ENCODE measurements at regions not wholly inside any gene's neighbourhood (a gene's known extent, or its start where the extent isn't known, plus 50 kb on each side); places are given as distances from the start of the nearest gene placed in this dataset.

DNA sequence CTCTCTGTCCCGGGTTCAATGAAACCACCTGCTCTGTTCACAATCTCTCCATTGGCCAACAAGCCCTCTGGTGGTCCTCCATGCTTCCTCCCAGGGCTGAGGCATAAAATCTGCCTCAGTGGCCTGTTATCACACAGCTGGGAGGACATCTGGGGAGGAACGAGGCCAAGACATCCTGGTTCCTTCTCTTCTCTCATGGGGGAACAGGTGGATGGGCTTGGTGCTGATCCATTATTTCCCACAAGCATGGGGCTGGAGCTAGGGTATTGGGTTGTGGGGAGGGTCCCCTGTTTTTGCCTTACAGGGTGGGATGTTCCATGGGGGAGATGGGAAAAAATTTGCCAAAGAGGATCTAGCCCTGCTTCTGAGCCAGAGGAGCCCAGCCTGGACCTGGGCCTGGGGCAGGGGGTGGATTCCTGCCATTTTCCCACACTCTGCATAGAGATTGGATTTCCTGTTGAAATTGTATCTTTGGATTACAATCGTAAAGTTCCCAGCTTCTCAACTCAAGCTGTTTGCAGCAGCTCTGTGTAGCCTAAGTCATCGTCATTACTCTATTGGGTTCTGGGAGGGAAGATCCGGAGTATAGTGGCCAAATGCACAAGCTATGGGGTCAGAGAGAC is 124.7 kb downstream of the NAV1 start:
- TF ChIP-seq, protein P1, sequence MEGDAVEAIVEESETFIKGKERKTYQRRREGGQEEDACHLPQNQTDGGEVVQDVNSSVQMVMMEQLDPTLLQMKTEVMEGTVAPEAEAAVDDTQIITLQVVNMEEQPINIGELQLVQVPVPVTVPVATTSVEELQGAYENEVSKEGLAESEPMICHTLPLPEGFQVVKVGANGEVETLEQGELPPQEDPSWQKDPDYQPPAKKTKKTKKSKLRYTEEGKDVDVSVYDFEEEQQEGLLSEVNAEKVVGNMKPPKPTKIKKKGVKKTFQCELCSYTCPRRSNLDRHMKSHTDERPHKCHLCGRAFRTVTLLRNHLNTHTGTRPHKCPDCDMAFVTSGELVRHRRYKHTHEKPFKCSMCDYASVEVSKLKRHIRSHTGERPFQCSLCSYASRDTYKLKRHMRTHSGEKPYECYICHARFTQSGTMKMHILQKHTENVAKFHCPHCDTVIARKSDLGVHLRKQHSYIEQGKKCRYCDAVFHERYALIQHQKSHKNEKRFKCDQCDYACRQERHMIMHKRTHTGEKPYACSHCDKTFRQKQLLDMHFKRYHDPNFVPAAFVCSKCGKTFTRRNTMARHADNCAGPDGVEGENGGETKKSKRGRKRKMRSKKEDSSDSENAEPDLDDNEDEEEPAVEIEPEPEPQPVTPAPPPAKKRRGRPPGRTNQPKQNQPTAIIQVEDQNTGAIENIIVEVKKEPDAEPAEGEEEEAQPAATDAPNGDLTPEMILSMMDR (IDR thresholded peaks at IDR 0.05): no peak
- TF ChIP-seq POLR2A (IDR thresholded peaks at IDR 0.05): no peak
